ENCODE measurements at regions not wholly inside any gene's neighbourhood (a gene's known extent, or its start where the extent isn't known, plus 50 kb on each side); places are given as distances from the start of the nearest gene placed in this dataset.

- Histone ChIP-seq H3K36me3 (no peaks in the 10 kb centered on the region), H3K27ac (no peak overlapping the region), H3K4me3 (no peak overlapping the region), H3K4me1 (peaks cover 0 to 7% (median 0%) of the 10 kb centered on the region in 4 donors), H3K9me3 (no peaks in the 10 kb centered on the region), H3K27me3 (peaks cover 0 to 21% of the 10 kb centered on the region in 2 donors)
- no peak for DNase-seq
- TF ChIP-seq CTCF (IDR thresholded peaks at IDR 0.05) = no peak
- no peak for TF ChIP-seq POLR2A (IDR thresholded peaks at IDR 0.05)
Observed at GRCh38 chr12:114483996-114484395, 78.1 kb upstream of the TBX5 start.

- peaks cover 0 to 7% (median 0%) of the 10 kb centered on the region in 4 donors for H3K4me1 ChIP-seq
- no peaks in the 10 kb centered on the region for H3K9me3 ChIP-seq
- H3K4me3 ChIP-seq = no peak overlapping the region
- TF ChIP-seq CTCF (IDR thresholded peaks at IDR 0.05) (no peak), POLR2A (IDR thresholded peaks at IDR 0.05) (no peak)
- no peaks in the 10 kb centered on the region for H3K36me3 ChIP-seq
- peaks cover 0 to 29% of the 10 kb centered on the region in 2 donors for H3K27me3 ChIP-seq
- no peak overlapping the region for H3K27ac ChIP-seq
- DNase-seq = no peak
Observed at GRCh38 chr12:114481200-114481535, 75.2 kb upstream of the TBX5 start.

DNA sequence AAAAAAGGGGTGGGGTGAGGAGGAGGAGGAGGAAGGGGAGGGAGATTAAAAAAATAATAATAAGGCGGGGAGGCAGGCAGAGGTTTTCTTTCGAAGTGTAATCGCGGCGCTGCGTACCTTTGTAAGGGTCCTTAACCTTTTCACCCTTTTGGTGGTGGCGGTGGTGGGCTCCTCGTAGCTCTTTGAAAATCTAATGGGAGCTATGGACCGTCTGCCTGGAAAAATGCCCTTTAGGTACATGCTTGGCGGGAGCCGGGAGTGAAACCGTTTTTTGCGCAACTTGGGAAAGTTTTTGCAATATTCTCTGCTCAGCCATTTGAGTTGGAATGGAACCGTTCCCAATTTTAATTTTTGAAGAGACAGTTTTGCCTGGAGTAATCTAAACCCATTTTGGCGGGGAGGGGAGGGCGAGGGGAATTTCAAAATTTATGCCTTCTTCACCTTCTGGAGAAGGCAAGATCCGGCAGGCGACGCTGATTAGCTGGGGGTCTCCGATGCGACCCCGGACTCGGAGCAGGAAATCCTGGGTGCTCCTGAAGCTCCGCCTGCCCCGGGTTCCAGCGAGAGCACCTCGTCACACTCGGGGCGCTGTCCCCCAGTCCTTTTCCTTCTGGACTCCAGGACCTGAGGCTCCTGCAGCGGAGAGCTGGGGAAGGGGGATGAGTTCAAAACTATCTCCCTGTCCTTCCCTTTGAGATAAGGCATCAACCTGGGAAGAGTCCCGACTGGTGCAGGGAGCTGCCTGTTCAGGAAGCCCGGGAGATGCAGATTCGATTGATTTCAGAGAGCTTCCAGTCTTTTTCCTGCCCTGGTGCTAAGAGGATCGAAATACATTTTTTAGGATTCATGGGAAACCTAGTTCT, 74.6 kb upstream of the TBX5 start:
- H3K27ac ChIP-seq = no peak overlapping the region
- no peaks in the 10 kb centered on the region for H3K9me3 ChIP-seq
- no peak for DNase-seq
- no peak for TF ChIP-seq CTCF (IDR thresholded peaks at IDR 0.05)
- TF ChIP-seq POLR2A (IDR thresholded peaks at IDR 0.05) = no peak
- no peaks in the 10 kb centered on the region for H3K36me3 ChIP-seq
- H3K27me3 ChIP-seq = peaks cover 0 to 29% of the 10 kb centered on the region in 2 donors
- H3K4me1 ChIP-seq = peaks cover 0 to 7% (median 0%) of the 10 kb centered on the region in 4 donors
- H3K4me3 ChIP-seq = no peak overlapping the region

DNA sequence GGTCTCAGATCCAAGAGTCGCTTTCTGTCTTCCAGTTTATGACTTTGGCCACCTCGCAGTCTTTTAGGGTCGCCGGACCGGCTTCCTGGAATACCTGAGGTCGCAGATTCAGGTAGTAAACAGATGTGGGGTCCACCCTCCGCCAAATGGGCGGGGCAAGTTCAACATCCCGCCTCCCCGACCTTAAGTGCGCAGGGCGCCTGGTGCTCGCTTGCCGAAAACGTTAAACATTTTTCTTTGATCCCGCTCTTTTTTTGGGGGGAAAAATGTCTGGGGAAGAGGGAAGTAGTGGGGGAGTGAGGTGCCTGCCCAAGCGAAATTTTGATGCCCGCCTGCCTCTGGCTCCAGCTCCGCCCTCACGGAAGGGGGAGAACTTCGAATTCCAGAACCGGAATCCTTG, 73.9 kb upstream of the TBX5 start:
- peaks cover 0 to 29% of the 10 kb centered on the region in 2 donors for H3K27me3 ChIP-seq

GRCh38 chr12:114478865-114479264, 72.9 kb upstream of the TBX5 start:
- TF ChIP-seq CTCF (IDR thresholded peaks at IDR 0.05) = no peak
- TF ChIP-seq POLR2A (IDR thresholded peaks at IDR 0.05) = no peak
- no peak overlapping the region for H3K4me3 ChIP-seq
- H3K4me1 ChIP-seq = peaks cover 0 to 7% (median 0%) of the 10 kb centered on the region in 4 donors
- no peak for DNase-seq
- no peak overlapping the region for H3K27ac ChIP-seq
- peaks cover 0 to 29% of the 10 kb centered on the region in 2 donors for H3K27me3 ChIP-seq
- H3K9me3 ChIP-seq = no peaks in the 10 kb centered on the region
- H3K36me3 ChIP-seq = no peaks in the 10 kb centered on the region

More for the DNA sequence above, 73.9 kb upstream of the TBX5 start:
- no peaks in the 10 kb centered on the region for H3K36me3 ChIP-seq
- H3K4me3 ChIP-seq = no peak overlapping the region
- H3K9me3 ChIP-seq = no peaks in the 10 kb centered on the region
- H3K4me1 ChIP-seq = peaks cover 0 to 7% (median 0%) of the 10 kb centered on the region in 4 donors
- no peak for DNase-seq
- TF ChIP-seq POLR2A (IDR thresholded peaks at IDR 0.05) = no peak
- no peak for TF ChIP-seq CTCF (IDR thresholded peaks at IDR 0.05)
- H3K27ac ChIP-seq = no peak overlapping the region
